T-helper 2 cell treated with Interferon-gamma antibody and Interleukin-4, amounts not matched to agents 5 μg/mL and 100 μg/mL, for 36 hours (primary cell): ENCODE measurements at regions not wholly inside any gene's neighbourhood (a gene's known extent, or its start where the extent isn't known, plus 50 kb on each side); places are given as distances from the start of the nearest gene placed in this dataset.

Experiments used
- DNase-seq: peaks from one replicate; pipeline ENCODE4 v3.0.0; 2021; ENCODE audit warnings: low spot score
- H3K27ac Mint-ChIP-seq: one replicate; pipeline ENCODE4 v1.8.0; 2021; ENCODE audit warnings: mild to moderate bottlenecking, mixed read lengths
- H3K27me3 Mint-ChIP-seq: one replicate; pipeline ENCODE4 v1.8.0; 2021; ENCODE audit warnings: low read depth, mixed read lengths
- H3K36me3 Mint-ChIP-seq: one replicate; pipeline ENCODE4 v1.8.0; 2021; ENCODE audit warnings: low read depth, mixed read lengths
- H3K4me1 Mint-ChIP-seq: one replicate; pipeline ENCODE4 v1.8.0; 2021; ENCODE audit warnings: low read depth, mixed read lengths
- H3K4me3 Mint-ChIP-seq: one replicate; pipeline ENCODE4 v1.8.0; 2022; ENCODE audit warnings: mild to moderate bottlenecking, moderate library complexity, mixed read lengths
- H3K9me3 Mint-ChIP-seq: one replicate; pipeline ENCODE4 v1.8.0; 2021; ENCODE audit warnings: mixed read lengths

- Mint-ChIP-seq H3K36me3 (no peaks in the 10 kb centered on the region), H3K27me3 (peaks cover 4% of the 10 kb centered on the region), H3K4me3 (no peak overlapping the region), H3K9me3 (no peaks in the 10 kb centered on the region), H3K27ac (no peak overlapping the region), H3K4me1 (no peaks in the 10 kb centered on the region)
- DNase-seq: no peak
These were observed 66.0 kb upstream of the ADRA2C start for GRCh38 chr4:3700223-3700622.

GRCh38 chr4:3699678-3700077 is 66.5 kb upstream of the ADRA2C start:
- H3K4me3 Mint-ChIP-seq: no peak overlapping the region
- H3K4me1 Mint-ChIP-seq: no peaks in the 10 kb centered on the region
- H3K36me3 Mint-ChIP-seq: no peaks in the 10 kb centered on the region
- H3K27ac Mint-ChIP-seq: no peak overlapping the region
- H3K9me3 Mint-ChIP-seq: no peaks in the 10 kb centered on the region
- DNase-seq: no peak
- peaks cover 6% of the 10 kb centered on the region for H3K27me3 Mint-ChIP-seq

GRCh38 chr4:3699261-3699660 is 66.9 kb upstream of the ADRA2C start:
- Mint-ChIP-seq H3K27ac (no peak overlapping the region), H3K27me3 (peaks cover 6% of the 10 kb centered on the region), H3K36me3 (no peaks in the 10 kb centered on the region), H3K9me3 (no peaks in the 10 kb centered on the region), H3K4me1 (no peaks in the 10 kb centered on the region), H3K4me3 (no peak overlapping the region)
- no peak for DNase-seq

GRCh38 chr4:3697033-3697432 is 69.2 kb upstream of the ADRA2C start:
- no peak for DNase-seq
- Mint-ChIP-seq H3K27me3 (peaks cover 4% of the 10 kb centered on the region), H3K4me1 (no peaks in the 10 kb centered on the region), H3K4me3 (no peak overlapping the region), H3K36me3 (no peaks in the 10 kb centered on the region), H3K27ac (no peak overlapping the region), H3K9me3 (no peaks in the 10 kb centered on the region)

GRCh38 chr4:3690551-3691152 is 75.5 kb upstream of the ADRA2C start:
- no peak overlapping the region for H3K27ac Mint-ChIP-seq
- H3K4me1 Mint-ChIP-seq: no peaks in the 10 kb centered on the region
- H3K4me3 Mint-ChIP-seq: no peak overlapping the region
- no peak for DNase-seq
- H3K27me3 Mint-ChIP-seq: peaks cover 4% of the 10 kb centered on the region
- no peaks in the 10 kb centered on the region for H3K36me3 Mint-ChIP-seq
- no peaks in the 10 kb centered on the region for H3K9me3 Mint-ChIP-seq

- Mint-ChIP-seq H3K27ac (no peak overlapping the region), H3K36me3 (no peaks in the 10 kb centered on the region)
These were observed 76.3 kb upstream of the ADRA2C start for GRCh38 chr4:3689576-3690550.

GRCh38 chr4:3689006-3689405 is 77.2 kb upstream of the ADRA2C start:
- Mint-ChIP-seq H3K27ac (no peak overlapping the region), H3K4me1 (no peaks in the 10 kb centered on the region), H3K27me3 (no peaks in the 10 kb centered on the region), H3K36me3 (no peaks in the 10 kb centered on the region), H3K9me3 (no peaks in the 10 kb centered on the region), H3K4me3 (no peak overlapping the region)
- no peak for DNase-seq

More at GRCh38 chr4:3689576-3690550, 76.3 kb upstream of the ADRA2C start:
- Mint-ChIP-seq H3K4me3 (no peak overlapping the region), H3K4me1 (no peaks in the 10 kb centered on the region), H3K9me3 (no peaks in the 10 kb centered on the region), H3K27me3 (no peaks in the 10 kb centered on the region)
- DNase-seq: no peak

GRCh38 chr4:3688018-3688998 is 77.9 kb upstream of the ADRA2C start:
- Mint-ChIP-seq H3K27me3 (no peaks in the 10 kb centered on the region), H3K36me3 (no peaks in the 10 kb centered on the region), H3K27ac (no peak overlapping the region), H3K4me1 (no peaks in the 10 kb centered on the region), H3K4me3 (no peak overlapping the region), H3K9me3 (no peaks in the 10 kb centered on the region)
- DNase-seq: no peak

- no peaks in the 10 kb centered on the region for H3K4me1 Mint-ChIP-seq
- no peaks in the 10 kb centered on the region for H3K9me3 Mint-ChIP-seq
These were observed 78.6 kb upstream of the ADRA2C start for GRCh38 chr4:3687538-3687937.

GRCh38 chr4:3686753-3687152 is 79.4 kb upstream of the ADRA2C start:
- no peaks in the 10 kb centered on the region for H3K9me3 Mint-ChIP-seq
- H3K4me3 Mint-ChIP-seq: no peak overlapping the region
- no peak overlapping the region for H3K27ac Mint-ChIP-seq
- H3K36me3 Mint-ChIP-seq: no peaks in the 10 kb centered on the region
- H3K27me3 Mint-ChIP-seq: no peaks in the 10 kb centered on the region
- no peaks in the 10 kb centered on the region for H3K4me1 Mint-ChIP-seq
- no peak for DNase-seq

More at GRCh38 chr4:3687538-3687937, 78.6 kb upstream of the ADRA2C start:
- DNase-seq: no peak
- Mint-ChIP-seq H3K27ac (no peak overlapping the region), H3K4me3 (no peak overlapping the region), H3K36me3 (no peaks in the 10 kb centered on the region), H3K27me3 (no peaks in the 10 kb centered on the region)

- Mint-ChIP-seq H3K36me3 (no peaks in the 10 kb centered on the region), H3K4me3 (no peak overlapping the region), H3K9me3 (no peaks in the 10 kb centered on the region), H3K27me3 (no peaks in the 10 kb centered on the region), H3K4me1 (no peaks in the 10 kb centered on the region), H3K27ac (no peak overlapping the region)
- DNase-seq: no peak
These were observed 81.0 kb upstream of the ADRA2C start for GRCh38 chr4:3685081-3685645.

- Mint-ChIP-seq H3K4me3 (no peak overlapping the region), H3K9me3 (no peaks in the 10 kb centered on the region), H3K36me3 (no peaks in the 10 kb centered on the region), H3K27me3 (no peaks in the 10 kb centered on the region), H3K4me1 (no peaks in the 10 kb centered on the region), H3K27ac (no peak overlapping the region)
- no peak for DNase-seq
These were observed 81.6 kb upstream of the ADRA2C start for GRCh38 chr4:3684546-3684945.

- no peak overlapping the region for H3K4me3 Mint-ChIP-seq
- H3K27ac Mint-ChIP-seq: no peak overlapping the region
- H3K36me3 Mint-ChIP-seq: no peaks in the 10 kb centered on the region
- no peaks in the 10 kb centered on the region for H3K27me3 Mint-ChIP-seq
- no peaks in the 10 kb centered on the region for H3K9me3 Mint-ChIP-seq
- H3K4me1 Mint-ChIP-seq: no peaks in the 10 kb centered on the region
- no peak for DNase-seq
These were observed 82.3 kb upstream of the ADRA2C start for GRCh38 chr4:3683744-3684421.
